ENCODE measurements at regions not wholly inside any gene's neighbourhood (a gene's known extent, or its start where the extent isn't known, plus 50 kb on each side); places are given as distances from the start of the nearest gene placed in this dataset.

- TF ChIP-seq CTCF (IDR thresholded peaks at IDR 0.05) (no peak), POLR2AphosphoS5 (IDR thresholded peaks at IDR 0.05) (no peak)
Measured at GRCh38 chr18:24825397-24825796, 365.0 kb downstream of the HRH4 start.
